ENCODE measurements at regions not wholly inside any gene's neighbourhood (a gene's known extent, or its start where the extent isn't known, plus 50 kb on each side); places are given as distances from the start of the nearest gene placed in this dataset.

GRCh38 chr6:148213366-148213765 lies 129.3 kb upstream of the SASH1 start:
- TF ChIP-seq MYC (IDR thresholded peaks at IDR 0.05; ENCODE audit: borderline replicate concordance, low read length): no peak
- TF ChIP-seq CTCF (IDR thresholded peaks at IDR 0.05): no peak
- TF ChIP-seq RAD21 (conservative IDR thresholded peaks at IDR 0.05 in 1 of 2, IDR thresholded peaks at IDR 0.05 in 1 of 2): no peak
- TF ChIP-seq JUNB (IDR thresholded peaks at IDR 0.05): no peak
- no peak for TF ChIP-seq CEBPB (IDR thresholded peaks at IDR 0.05)
- no peak for TF ChIP-seq KDM5A (IDR thresholded peaks at IDR 0.05)
- TF ChIP-seq EP300 (IDR thresholded peaks at IDR 0.05): no peak
- no peak for TF ChIP-seq EHMT2 (IDR thresholded peaks at IDR 0.05; ENCODE audit: low read depth)
- TF ChIP-seq, protein P1, sequence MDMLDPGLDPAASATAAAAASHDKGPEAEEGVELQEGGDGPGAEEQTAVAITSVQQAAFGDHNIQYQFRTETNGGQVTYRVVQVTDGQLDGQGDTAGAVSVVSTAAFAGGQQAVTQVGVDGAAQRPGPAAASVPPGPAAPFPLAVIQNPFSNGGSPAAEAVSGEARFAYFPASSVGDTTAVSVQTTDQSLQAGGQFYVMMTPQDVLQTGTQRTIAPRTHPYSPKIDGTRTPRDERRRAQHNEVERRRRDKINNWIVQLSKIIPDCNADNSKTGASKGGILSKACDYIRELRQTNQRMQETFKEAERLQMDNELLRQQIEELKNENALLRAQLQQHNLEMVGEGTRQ (IDR thresholded peaks at IDR 0.05): no peak
- no peak for TF ChIP-seq MAX (IDR thresholded peaks at IDR 0.05)
- TF ChIP-seq HDAC2 (IDR thresholded peaks at IDR 0.05): no peak
- TF ChIP-seq RFX5 (IDR thresholded peaks at IDR 0.05): no peak
